ENCODE measurements at regions not wholly inside any gene's neighbourhood (a gene's known extent, or its start where the extent isn't known, plus 50 kb on each side); places are given as distances from the start of the nearest gene placed in this dataset.

DNA sequence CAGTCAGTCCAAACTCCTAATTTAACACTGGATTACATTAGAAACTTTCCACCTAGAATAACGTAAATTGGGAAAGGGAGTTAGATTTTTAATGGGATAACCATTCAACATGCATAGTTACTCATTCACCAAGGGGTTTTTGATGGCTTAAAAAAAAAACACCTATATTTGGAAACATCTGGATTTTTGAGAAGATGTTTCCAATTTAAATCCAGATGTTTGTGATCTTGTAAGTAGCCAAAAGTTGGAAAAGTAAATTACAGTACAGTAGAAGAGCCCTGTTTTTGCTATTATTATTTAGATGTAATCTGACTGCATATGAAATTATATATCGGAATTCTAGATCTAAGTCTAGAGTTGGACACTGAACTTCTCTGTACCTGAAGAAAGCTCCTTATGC is 478.2 kb downstream of the CD83 start:
- no peak for TF ChIP-seq CTCF (IDR thresholded peaks at IDR 0.05)
- TF ChIP-seq POLR2A (IDR thresholded peaks at IDR 0.05): no peak

All from body of pancreas (tissue), 4 donors.